ENCODE measurements at regions not wholly inside any gene's neighbourhood (a gene's known extent, or its start where the extent isn't known, plus 50 kb on each side); places are given as distances from the start of the nearest gene placed in this dataset.

GRCh38 chr1:220367833-220368232 lies 95.6 kb upstream of the RAB3GAP2 start:
- no peak for TF ChIP-seq EZH2 (IDR thresholded peaks at IDR 0.05; ENCODE audit: insufficient read depth, poor library complexity, severe bottlenecking)
- no peak for TF ChIP-seq EZH2phosphoT487 (IDR thresholded peaks at IDR 0.05; ENCODE audit: insufficient read depth, low read depth)
